Activated CD8-positive, alpha-beta memory T cell treated with anti-CD3 and anti-CD28 coated beads, Interleukin-2, amount 50 U/mL, for 1 hour (primary cell): ENCODE measurements at regions not wholly inside any gene's neighbourhood (a gene's known extent, or its start where the extent isn't known, plus 50 kb on each side); places are given as distances from the start of the nearest gene placed in this dataset.
"Not testable (repeated sequence)": the region's sequence is repeated elsewhere in the genome, so short reads cannot be mapped to it uniquely, and the experiment has no call there.

Source experiments
- DNase-seq: peaks from one replicate; pipeline ENCODE4 v3.0.0-alpha.2; 2020; ENCODE audit errors: extremely low read depth

DNA sequence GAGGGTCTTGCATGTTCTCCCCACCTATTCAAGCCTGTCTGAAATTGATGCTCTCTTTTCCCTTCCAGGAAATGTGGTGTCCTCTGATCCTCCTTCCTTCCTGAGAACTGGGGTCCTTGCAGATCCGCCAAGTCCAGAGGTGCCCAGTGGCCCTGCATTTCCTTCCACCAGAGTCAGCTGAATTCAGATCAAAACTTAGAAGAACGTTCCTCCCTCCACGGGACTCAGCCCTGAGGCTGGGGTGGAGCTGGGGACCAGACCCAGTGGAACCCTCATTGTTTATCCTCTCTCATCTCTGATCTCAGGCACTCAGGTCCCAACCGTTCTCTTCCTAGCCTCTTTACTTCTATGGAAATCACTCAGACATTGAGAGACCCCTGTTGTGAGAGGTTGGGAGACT lies 477.3 kb downstream of the TSHZ3 start:
- no peak for DNase-seq

GRCh38 chr19:30870876-30871275 lies 478.4 kb downstream of the TSHZ3 start:
- DNase-seq = no peak

DNA sequence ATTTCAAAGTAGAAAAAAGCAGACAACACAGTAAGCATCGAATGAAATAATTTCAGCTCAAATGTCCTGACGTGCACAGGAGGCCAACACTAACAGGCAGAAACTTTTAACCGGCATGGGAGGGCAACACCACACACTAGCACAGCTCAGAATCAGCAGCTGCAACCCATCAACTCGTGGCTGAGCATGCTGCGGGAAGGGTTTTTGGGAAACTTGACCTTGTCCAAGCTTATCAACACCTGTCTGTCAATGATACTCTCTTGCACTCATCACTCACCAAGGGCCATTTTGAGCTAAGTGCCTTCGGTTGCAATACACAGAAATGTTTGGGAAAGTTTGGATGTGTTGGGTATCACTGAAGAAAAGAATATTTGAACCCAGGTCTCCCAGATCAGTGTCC lies 483.7 kb downstream of the TSHZ3 start:
- DNase-seq = no peak

GRCh38 chr19:30864391-30865215 lies 484.6 kb downstream of the TSHZ3 start:
- DNase-seq = no peak

DNA sequence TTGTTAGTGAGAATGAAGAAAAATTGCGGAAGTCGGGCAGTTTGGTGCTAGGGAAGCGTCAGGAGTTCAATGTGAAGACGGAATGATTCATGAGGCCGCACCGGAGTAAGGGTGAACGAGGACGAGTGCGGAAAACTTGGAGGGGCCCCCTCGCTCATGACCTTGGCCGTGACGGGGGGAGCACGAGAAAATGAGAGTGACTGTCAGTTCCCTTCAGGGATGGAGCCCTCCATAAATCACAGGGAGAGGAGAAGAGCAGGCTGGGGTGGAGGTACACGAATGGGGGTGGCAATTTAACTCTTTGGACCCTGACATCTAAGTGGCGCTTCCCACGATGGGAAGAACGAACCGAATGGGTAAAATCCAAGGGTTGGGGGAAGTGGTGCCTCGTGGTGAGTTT lies 486.4 kb downstream of the TSHZ3 start:
- no peak for DNase-seq

GRCh38 chr19:30861919-30862318 lies 487.3 kb downstream of the TSHZ3 start:
- DNase-seq = no peak

GRCh38 chr19:30857966-30858490 lies 485.8 kb downstream of the ZNF536 start:
- no peak for DNase-seq

GRCh38 chr19:30857388-30857787 lies 485.2 kb downstream of the ZNF536 start:
- DNase-seq = no peak

DNA sequence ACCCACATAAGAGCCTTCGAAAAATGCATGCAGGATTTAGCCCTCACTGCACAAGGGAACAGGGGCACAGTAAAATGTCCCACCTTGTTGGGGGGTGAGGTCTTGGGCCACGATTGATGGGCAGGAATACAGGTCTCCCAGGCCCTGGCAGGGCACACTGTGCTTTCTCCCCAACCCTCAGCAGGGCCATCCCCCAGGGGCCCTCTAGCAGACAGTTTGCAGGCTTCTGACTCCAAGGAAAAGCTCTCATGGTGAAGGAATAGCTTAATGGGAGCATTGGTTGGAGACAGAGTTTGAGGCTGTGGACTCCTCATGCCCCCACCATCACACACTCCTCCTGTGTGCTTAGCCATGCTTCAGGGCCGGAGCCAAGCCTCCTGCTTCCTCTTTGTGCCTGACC lies 484.6 kb downstream of the ZNF536 start:
- DNase-seq = no peak

DNA sequence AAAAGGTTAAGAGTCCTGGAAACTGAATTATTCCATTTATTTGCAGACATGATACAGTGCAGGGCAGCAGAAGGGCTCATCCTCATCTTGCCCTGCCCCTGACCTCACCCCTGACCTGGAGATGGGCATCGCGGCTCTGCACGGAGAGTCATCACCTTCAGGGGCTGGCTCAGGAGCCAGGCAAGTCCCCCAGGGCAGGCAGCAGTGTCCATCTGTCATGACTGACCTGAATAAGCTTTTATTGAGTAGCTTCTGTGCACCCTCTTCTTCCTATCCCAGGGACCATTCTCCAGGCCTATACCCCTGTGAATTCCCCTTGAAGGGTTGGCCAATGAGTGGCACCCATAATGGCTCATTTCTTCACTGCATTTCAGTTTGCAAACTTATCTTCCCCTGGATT lies 484.2 kb downstream of the ZNF536 start:
- DNase-seq = no peak

DNA sequence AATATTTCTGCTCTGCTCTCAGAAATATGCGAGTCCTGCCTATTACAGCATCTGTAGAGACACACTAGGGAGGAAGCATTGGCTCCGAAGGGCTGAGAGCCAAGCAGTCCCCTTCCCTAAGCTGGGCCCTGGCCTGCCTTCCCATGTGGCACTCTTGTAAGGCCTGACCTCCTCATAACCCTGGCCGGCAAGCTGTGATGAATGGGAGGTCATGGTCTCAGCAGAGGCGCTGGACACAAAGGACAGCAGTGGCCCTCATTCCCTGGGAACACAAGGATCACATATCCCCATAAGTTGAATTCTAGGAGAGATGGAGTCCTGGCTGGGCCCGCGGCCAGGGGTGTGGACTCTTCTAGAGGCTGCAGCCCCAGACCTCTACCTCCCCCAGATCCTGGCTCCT lies 483.3 kb downstream of the ZNF536 start:
- no peak for DNase-seq

DNA sequence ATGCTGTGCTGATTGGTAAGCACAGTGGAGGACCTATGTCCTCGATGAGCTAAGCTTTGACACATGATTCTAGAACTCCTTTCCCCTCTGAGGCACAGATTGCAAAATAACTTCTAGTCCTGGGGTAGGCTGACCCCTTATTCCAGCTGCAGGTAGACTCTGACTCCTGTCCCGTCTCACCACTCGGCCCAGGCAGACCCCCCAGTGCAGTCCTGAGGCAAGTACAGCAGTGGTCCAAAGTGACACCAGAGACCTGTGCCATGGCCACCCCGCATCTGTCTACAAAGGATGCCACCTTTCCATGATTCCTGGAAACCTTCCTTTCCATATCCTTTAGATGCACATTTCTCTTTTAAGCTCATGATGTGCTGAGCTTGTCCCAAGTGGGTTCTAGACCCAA lies 482.5 kb downstream of the ZNF536 start:
- no peak for DNase-seq

DNA sequence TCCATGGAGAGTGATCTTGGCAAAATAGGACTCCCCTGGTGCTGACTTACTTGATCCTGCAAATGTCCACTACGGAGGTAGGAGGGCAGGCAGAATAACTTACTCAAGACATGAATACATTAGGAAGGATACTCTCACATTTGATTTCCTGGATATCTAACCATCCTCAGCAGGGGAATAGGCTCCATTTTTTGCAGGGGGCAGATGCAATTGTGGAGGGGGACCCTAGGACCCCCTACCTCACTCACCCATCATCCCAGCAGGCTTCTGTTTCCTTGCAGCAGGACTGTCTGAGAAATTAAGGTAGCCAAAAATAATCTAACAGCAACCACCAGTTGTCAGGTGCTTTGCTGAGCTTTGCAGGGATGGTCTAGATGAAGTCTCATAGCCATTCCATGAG lies 482.0 kb downstream of the ZNF536 start:
- DNase-seq = no peak

DNA sequence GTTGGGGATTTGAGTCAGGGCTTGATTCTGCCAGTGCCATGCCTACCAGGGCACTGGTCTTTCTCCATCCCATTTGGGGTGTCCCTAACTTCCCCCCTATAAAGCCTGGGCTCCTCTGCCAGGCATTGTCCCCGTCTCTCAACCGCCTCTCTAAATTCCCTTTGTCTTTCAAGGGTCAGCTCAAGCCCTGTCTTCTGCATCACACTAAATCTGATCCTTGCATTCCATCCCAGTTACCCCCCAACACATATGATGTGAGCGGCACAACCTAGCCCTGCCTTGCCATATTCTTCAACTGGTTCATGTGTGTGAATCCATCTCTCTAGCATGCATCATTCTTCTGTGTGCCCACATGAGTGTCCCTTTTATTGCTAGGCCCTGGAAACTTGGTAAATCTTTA lies 480.9 kb downstream of the ZNF536 start:
- DNase-seq = no peak

GRCh38 chr19:30852168-30852567 lies 480.0 kb downstream of the ZNF536 start:
- DNase-seq = no peak

DNA sequence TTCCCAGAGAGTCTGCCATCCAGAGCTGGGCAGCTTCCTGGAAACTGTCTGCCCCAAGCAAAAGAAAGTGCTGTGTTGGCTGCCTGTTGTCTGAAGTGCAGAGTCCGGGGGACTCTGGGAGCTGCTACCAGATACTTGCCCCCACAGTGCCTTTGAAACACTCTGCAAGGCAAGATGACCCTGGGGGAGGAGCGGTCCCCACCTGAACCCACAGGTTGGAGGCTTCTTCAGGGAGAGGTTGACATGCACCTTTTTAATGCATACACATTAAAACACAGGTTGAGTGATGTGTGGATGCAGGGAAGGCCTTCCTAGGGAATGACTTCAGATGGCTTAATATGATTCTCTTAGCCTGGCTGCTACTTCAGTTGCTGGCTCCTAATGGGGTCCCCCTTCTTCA lies 479.5 kb downstream of the ZNF536 start:
- DNase-seq = no peak

- DNase-seq = no peak
These were observed 476.6 kb downstream of the ZNF536 start for GRCh38 chr19:30848636-30849425.

GRCh38 chr19:30846102-30846501 lies 473.9 kb downstream of the ZNF536 start:
- DNase-seq = no peak

DNA sequence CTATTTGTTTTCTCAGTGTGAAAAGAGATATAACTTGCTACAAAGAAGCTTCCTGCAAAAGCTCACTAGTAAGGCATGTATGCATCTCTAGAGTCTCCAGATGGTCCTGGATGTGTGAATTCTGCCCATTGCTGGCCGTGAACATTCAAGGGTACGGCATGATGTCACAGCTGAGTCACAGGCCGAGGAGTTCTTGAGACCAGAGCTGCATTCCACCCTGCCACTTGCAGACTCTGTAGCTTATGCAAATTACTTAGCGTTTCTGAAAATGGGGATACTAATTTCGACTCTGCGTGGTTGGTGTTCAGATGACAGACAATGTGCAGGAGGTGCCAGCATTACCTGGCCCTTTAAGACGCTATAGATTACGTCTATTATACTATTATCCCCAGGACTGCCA lies 470.7 kb downstream of the ZNF536 start:
- DNase-seq = no peak

DNA sequence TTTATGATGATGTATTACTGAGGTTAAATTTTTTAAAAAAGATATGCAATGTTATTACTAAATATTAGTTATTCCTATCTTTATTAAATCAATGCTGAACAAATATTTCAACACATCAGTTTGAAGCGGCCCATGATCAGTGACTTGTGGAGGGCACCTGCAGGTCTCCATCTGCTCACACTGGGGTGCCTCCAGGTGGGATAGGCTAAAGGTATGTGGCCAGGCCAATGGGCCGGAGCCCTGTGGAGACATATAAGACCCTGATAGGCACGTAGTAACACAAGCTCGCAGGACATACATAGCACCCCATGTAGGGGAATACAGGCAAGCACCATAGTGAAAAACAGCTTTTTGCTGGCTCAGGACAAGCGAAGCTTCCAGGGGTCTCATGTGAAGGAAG lies 469.8 kb downstream of the ZNF536 start:
- DNase-seq = no peak

GRCh38 chr19:30830875-30831274 lies 458.7 kb downstream of the ZNF536 start:
- no peak for DNase-seq

GRCh38 chr19:30825505-30825904 lies 453.3 kb downstream of the ZNF536 start:
- DNase-seq = not testable (repeated sequence)

DNA sequence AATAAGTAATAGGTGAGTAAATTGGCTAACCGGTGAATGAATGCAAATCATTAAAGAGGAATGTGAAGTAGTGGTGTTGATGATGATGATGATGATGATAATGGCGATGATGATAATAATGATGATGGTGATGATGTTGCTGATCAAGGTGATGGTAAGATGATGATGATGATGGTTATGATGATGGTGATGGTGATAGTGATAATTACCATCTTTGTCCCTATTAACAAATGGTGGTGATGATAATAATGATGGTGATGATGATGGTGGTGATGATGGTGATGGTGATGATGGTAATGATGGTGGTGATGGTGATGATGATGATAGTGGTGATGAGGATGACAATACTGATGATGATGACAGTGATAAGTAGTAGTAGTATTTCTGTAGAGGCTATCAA lies 452.6 kb downstream of the ZNF536 start:
- no peak for DNase-seq
